KMS-11 (cell line): ENCODE measurements at regions not wholly inside any gene's neighbourhood (a gene's known extent, or its start where the extent isn't known, plus 50 kb on each side); places are given as distances from the start of the nearest gene placed in this dataset.

Source experiments
- H2AFZ ChIP-seq: fragments of 200-600 bp; sonication (generic); 2 replicates; pipeline ENCODE4 v1.6.1; 2016; ENCODE audit warnings: antibody characterized with exemption, mixed run types, low read depth
- H3K27ac ChIP-seq: fragments of 200-600 bp; sonication (generic); 2 replicates; pipeline ENCODE4 v1.6.1; 2016; ENCODE audit warnings: mild to moderate bottlenecking, mixed run types
- H3K27me3 ChIP-seq: fragments of 200-600 bp; sonication (generic); 2 replicates; pipeline ENCODE4 v1.6.1; 2017; ENCODE audit warnings: mild to moderate bottlenecking, low read depth, mixed run types, moderate library complexity; ENCODE audit not compliant: insufficient read depth
- H3K36me3 ChIP-seq: fragments of 200-600 bp; sonication (generic); 2 replicates; pipeline ENCODE4 v1.6.1; 2017; ENCODE audit warnings: mild to moderate bottlenecking, mixed run types; ENCODE audit not compliant: insufficient read depth
- H3K4me1 ChIP-seq: fragments of 200-600 bp; sonication (generic); 2 replicates; pipeline ENCODE4 v1.6.1; 2016; ENCODE audit warnings: mild to moderate bottlenecking, low read depth, mixed run types; ENCODE audit not compliant: poor library complexity, severe bottlenecking
- H3K4me2 ChIP-seq: fragments of 200-600 bp; sonication (generic); 2 replicates; pipeline ENCODE4 v1.7.0; 2016; ENCODE audit warnings: mild to moderate bottlenecking, mixed run types
- H3K4me3 ChIP-seq: fragments of 200-600 bp; sonication (generic); IDR thresholded peaks from 2 replicates; pipeline ENCODE4 v1.6.1; 2017; ENCODE audit warnings: low read depth, low read length, mixed read lengths; ENCODE audit not compliant: insufficient read depth
- H3K79me2 ChIP-seq: fragments of 200-600 bp; sonication (generic); 2 replicates; pipeline ENCODE4 v1.6.1; 2016; ENCODE audit warnings: low read depth, mixed run types; ENCODE audit not compliant: insufficient read depth
- H3K9ac ChIP-seq: fragments of 200-600 bp; sonication (generic); 2 replicates; pipeline ENCODE4 v1.6.1; 2016; ENCODE audit warnings: mild to moderate bottlenecking, mixed run types
- H4K20me1 ChIP-seq: fragments of 200-600 bp; sonication (generic); 2 replicates; pipeline ENCODE4 v1.6.1; 2016; ENCODE audit warnings: mild to moderate bottlenecking, mixed run types; ENCODE audit not compliant: insufficient read depth
- TF ChIP-seq, protein P1 (sequence below): fragments of 200-600 bp; sonication (generic); conservative IDR thresholded peaks from 2 replicates; pipeline ENCODE4 v1.6.1; 2017; ENCODE audit warnings: low read depth, mild to moderate bottlenecking, antibody characterized with exemption, low read length, moderate library complexity, mixed read lengths

DNA sequence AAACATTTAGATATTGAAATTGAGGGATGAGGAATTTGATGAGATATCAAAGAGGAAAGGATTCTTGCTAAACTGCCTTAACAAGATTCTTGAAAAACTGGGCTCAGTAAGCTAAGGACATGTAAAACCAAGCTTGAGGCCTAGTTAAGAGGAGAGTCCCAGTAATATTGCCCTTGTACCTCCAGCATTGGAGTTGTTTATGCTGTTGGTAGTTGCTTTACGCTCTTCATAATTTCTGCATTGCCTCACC, 156.1 kb upstream of the TRIM24 start:
- no peaks in the 10 kb centered on the region for H3K4me1 ChIP-seq
- no peak overlapping the region for H3K9ac ChIP-seq
- H3K36me3 ChIP-seq = no peaks in the 10 kb centered on the region
- H4K20me1 ChIP-seq = no peaks in the 10 kb centered on the region
- no peak overlapping the region for H3K4me2 ChIP-seq
- H3K27ac ChIP-seq = no peak overlapping the region
- H2AFZ ChIP-seq = no peak overlapping the region
- H3K27me3 ChIP-seq = no peaks in the 10 kb centered on the region
- H3K4me3 ChIP-seq = no peak overlapping the region
- TF ChIP-seq, protein P1, sequence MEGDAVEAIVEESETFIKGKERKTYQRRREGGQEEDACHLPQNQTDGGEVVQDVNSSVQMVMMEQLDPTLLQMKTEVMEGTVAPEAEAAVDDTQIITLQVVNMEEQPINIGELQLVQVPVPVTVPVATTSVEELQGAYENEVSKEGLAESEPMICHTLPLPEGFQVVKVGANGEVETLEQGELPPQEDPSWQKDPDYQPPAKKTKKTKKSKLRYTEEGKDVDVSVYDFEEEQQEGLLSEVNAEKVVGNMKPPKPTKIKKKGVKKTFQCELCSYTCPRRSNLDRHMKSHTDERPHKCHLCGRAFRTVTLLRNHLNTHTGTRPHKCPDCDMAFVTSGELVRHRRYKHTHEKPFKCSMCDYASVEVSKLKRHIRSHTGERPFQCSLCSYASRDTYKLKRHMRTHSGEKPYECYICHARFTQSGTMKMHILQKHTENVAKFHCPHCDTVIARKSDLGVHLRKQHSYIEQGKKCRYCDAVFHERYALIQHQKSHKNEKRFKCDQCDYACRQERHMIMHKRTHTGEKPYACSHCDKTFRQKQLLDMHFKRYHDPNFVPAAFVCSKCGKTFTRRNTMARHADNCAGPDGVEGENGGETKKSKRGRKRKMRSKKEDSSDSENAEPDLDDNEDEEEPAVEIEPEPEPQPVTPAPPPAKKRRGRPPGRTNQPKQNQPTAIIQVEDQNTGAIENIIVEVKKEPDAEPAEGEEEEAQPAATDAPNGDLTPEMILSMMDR = no peak
- H3K79me2 ChIP-seq = no peaks in the 10 kb centered on the region

GRCh38 chr7:138307633-138308032, 152.4 kb upstream of the TRIM24 start:
- Histone ChIP-seq H3K27ac (no peak overlapping the region), H3K4me1 (no peaks in the 10 kb centered on the region), H3K27me3 (no peaks in the 10 kb centered on the region), H3K9ac (no peak overlapping the region), H3K4me2 (no peak overlapping the region), H3K79me2 (no peaks in the 10 kb centered on the region), H3K36me3 (no peaks in the 10 kb centered on the region), H3K4me3 (no peak overlapping the region), H2AFZ (no peak overlapping the region), H4K20me1 (no peaks in the 10 kb centered on the region)
- TF ChIP-seq, protein P1 = no peak

- Histone ChIP-seq H3K9ac (no peak overlapping the region), H3K36me3 (no peaks in the 10 kb centered on the region), H3K27ac (no peak overlapping the region), H4K20me1 (no peaks in the 10 kb centered on the region), H3K4me2 (no peak overlapping the region), H3K27me3 (no peaks in the 10 kb centered on the region), H3K4me3 (no peak overlapping the region), H3K4me1 (no peaks in the 10 kb centered on the region), H3K79me2 (no peaks in the 10 kb centered on the region), H2AFZ (no peak overlapping the region)
- TF ChIP-seq, protein P1 = no peak
Observed at GRCh38 chr7:138308136-138308535, 151.9 kb upstream of the TRIM24 start.

GRCh38 chr7:138309186-138309585, 150.9 kb upstream of the TRIM24 start:
- Histone ChIP-seq H3K4me3 (no peak overlapping the region), H3K4me1 (no peaks in the 10 kb centered on the region), H3K27ac (no peak overlapping the region), H3K36me3 (no peaks in the 10 kb centered on the region), H3K79me2 (no peaks in the 10 kb centered on the region), H3K27me3 (no peaks in the 10 kb centered on the region), H3K9ac (no peak overlapping the region), H4K20me1 (no peaks in the 10 kb centered on the region), H3K4me2 (no peak overlapping the region), H2AFZ (no peak overlapping the region)
- TF ChIP-seq, protein P1 = no peak

- no peak overlapping the region for H3K27ac ChIP-seq
- H3K4me1 ChIP-seq = no peaks in the 10 kb centered on the region
- no peaks in the 10 kb centered on the region for H3K27me3 ChIP-seq
- TF ChIP-seq, protein P1 = no peak
- no peak overlapping the region; the same call in 1 of the 2 replicates for H2AFZ ChIP-seq
- no peak overlapping the region for H3K9ac ChIP-seq
- no peak overlapping the region for H3K4me2 ChIP-seq
- H3K4me3 ChIP-seq = no peak overlapping the region
- H3K36me3 ChIP-seq = no peaks in the 10 kb centered on the region
- H4K20me1 ChIP-seq = no peaks in the 10 kb centered on the region
- no peaks in the 10 kb centered on the region for H3K79me2 ChIP-seq
Observed at GRCh38 chr7:138313829-138314178, 146.3 kb upstream of the TRIM24 start.
